Loucy (cell line): ENCODE measurements at regions not wholly inside any gene's neighbourhood (a gene's known extent, or its start where the extent isn't known, plus 50 kb on each side); places are given as distances from the start of the nearest gene placed in this dataset.

ENCODE experiments used
- CTCF ChIP-seq: fragments of 200-600 bp; sonication (generic); conservative IDR thresholded peaks from 2 replicates; pipeline ENCODE4 v1.5.1; 2014; ENCODE audit warnings: mild to moderate bottlenecking, antibody characterized with exemption, low read length
- EZH2phosphoT487 ChIP-seq: fragments of 200-600 bp; IDR thresholded peaks from 2 replicates; pipeline ENCODE4 v1.6.1; 2018; ENCODE audit warnings: antibody characterized with exemption, mild to moderate bottlenecking, moderate library complexity, borderline replicate concordance

GRCh38 chr10:78365694-78366093 lies 332.0 kb downstream of the RPS24 start:
- TF ChIP-seq CTCF, result no peak
- TF ChIP-seq EZH2phosphoT487, result no peak
